ENCODE measurements at regions not wholly inside any gene's neighbourhood (a gene's known extent, or its start where the extent isn't known, plus 50 kb on each side); places are given as distances from the start of the nearest gene placed in this dataset.
"Not testable (repeated sequence)": the region's sequence is repeated elsewhere in the genome, so short reads cannot be mapped to it uniquely, and the experiment has no call there.

GRCh38 chr20:56689318-56689717, 60.2 kb downstream of the TFAP2C start:
- no peak for DNase-seq (ENCODE audit: low spot score)

GRCh38 chr20:56689852-56690485, 60.9 kb downstream of the TFAP2C start:
- no peak for DNase-seq (ENCODE audit: low spot score)

GRCh38 chr20:56690531-56691175, 61.5 kb downstream of the TFAP2C start:
- no peak for DNase-seq (ENCODE audit: low spot score)

- no peak for DNase-seq (ENCODE audit: low spot score)
Measured at GRCh38 chr20:56691325-56691998, 62.4 kb downstream of the TFAP2C start.

GRCh38 chr20:56693217-56693616, 64.1 kb downstream of the TFAP2C start:
- no peak for DNase-seq (ENCODE audit: low spot score)

- DNase-seq (ENCODE audit: low spot score): no peak
Measured at GRCh38 chr20:56697476-56697875, 68.4 kb downstream of the TFAP2C start.

GRCh38 chr20:56698297-56698696, 69.2 kb downstream of the TFAP2C start:
- DNase-seq (ENCODE audit: low spot score): no peak

- no peak for DNase-seq (ENCODE audit: low spot score)
Measured at GRCh38 chr20:56698749-56699148, 69.6 kb downstream of the TFAP2C start.

- DNase-seq (ENCODE audit: low spot score): no peak
Measured at GRCh38 chr20:56702931-56703840, 74.1 kb downstream of the TFAP2C start.

GRCh38 chr20:56706867-56707360, 77.8 kb downstream of the TFAP2C start:
- no peak for DNase-seq (ENCODE audit: low spot score)

- no peak for DNase-seq (ENCODE audit: low spot score)
Measured at GRCh38 chr20:56708991-56709390, 79.9 kb downstream of the TFAP2C start.

GRCh38 chr20:56710125-56710524, 81.0 kb downstream of the TFAP2C start:
- DNase-seq (ENCODE audit: low spot score): no peak

- not testable (repeated sequence) for DNase-seq (ENCODE audit: low spot score)
Measured at GRCh38 chr20:56710577-56710976, 81.5 kb downstream of the TFAP2C start.

- DNase-seq (ENCODE audit: low spot score): no peak
Measured at GRCh38 chr20:56711018-56711417, 81.9 kb downstream of the TFAP2C start.

- no peak for DNase-seq (ENCODE audit: low spot score)
Measured at GRCh38 chr20:56715309-56715708, 86.2 kb downstream of the TFAP2C start.

- DNase-seq (ENCODE audit: low spot score): no peak
Measured at GRCh38 chr20:56715902-56716519, 86.9 kb downstream of the TFAP2C start.

- no peak for DNase-seq (ENCODE audit: low spot score)
Measured at GRCh38 chr20:56716806-56717205, 87.7 kb downstream of the TFAP2C start.

GRCh38 chr20:56718816-56719215, 89.7 kb downstream of the TFAP2C start:
- no peak for DNase-seq (ENCODE audit: low spot score)

- no peak for DNase-seq (ENCODE audit: low spot score)
Measured at GRCh38 chr20:56720620-56721213, 91.6 kb downstream of the TFAP2C start.

GRCh38 chr20:56722042-56722441, 92.9 kb downstream of the TFAP2C start:
- peak; percentile 72 for DNase-seq (ENCODE audit: low spot score)

GRCh38 chr20:56723331-56723730, 94.2 kb downstream of the TFAP2C start:
- DNase-seq (ENCODE audit: low spot score): no peak
